Cerebellar nuclear complex (tissue), 1 donor: ENCODE measurements at regions not wholly inside any gene's neighbourhood (a gene's known extent, or its start where the extent isn't known, plus 50 kb on each side); places are given as distances from the start of the nearest gene placed in this dataset.

Source experiments
- DNase-seq, 2 experiments: peaks; one replicate each; lab custom pipeline; 2025; lab: John Stamatoyannopoulos, UW

GRCh38 chr13:40220299-40220935 lies 446.0 kb downstream of the FOXO1 start:
- DNase-seq, result no peak

GRCh38 chr13:40221131-40221459 lies 445.3 kb downstream of the FOXO1 start:
- no peak for DNase-seq

- no peak for DNase-seq
These were observed 444.8 kb downstream of the FOXO1 start for GRCh38 chr13:40221460-40222201.

GRCh38 chr13:40223585-40223984 lies 442.9 kb downstream of the FOXO1 start:
- no peak for DNase-seq

- DNase-seq, result no peak
These were observed 437.9 kb downstream of the FOXO1 start for GRCh38 chr13:40228496-40228895.

- no peak for DNase-seq
These were observed 437.5 kb downstream of the FOXO1 start for GRCh38 chr13:40228990-40229389.

GRCh38 chr13:40230833-40231266 lies 435.6 kb downstream of the FOXO1 start:
- DNase-seq, result no peak

- no peak for DNase-seq
These were observed 435.1 kb downstream of the FOXO1 start for GRCh38 chr13:40231311-40231710.

- DNase-seq, result no peak
These were observed 434.7 kb downstream of the FOXO1 start for GRCh38 chr13:40231751-40232150.

GRCh38 chr13:40232311-40233040 lies 434.0 kb downstream of the FOXO1 start:
- DNase-seq, result no peak

GRCh38 chr13:40233731-40234195 lies 432.7 kb downstream of the FOXO1 start:
- DNase-seq, result no peak

GRCh38 chr13:40235160-40235796 lies 431.2 kb downstream of the FOXO1 start:
- DNase-seq, result no peak

- DNase-seq, result no peak
These were observed 429.8 kb downstream of the FOXO1 start for GRCh38 chr13:40236566-40237168.

GRCh38 chr13:40238761-40239160 lies 427.7 kb downstream of the FOXO1 start:
- DNase-seq, result no peak

GRCh38 chr13:40240293-40240692 lies 426.1 kb downstream of the FOXO1 start:
- no peak for DNase-seq

- no peak for DNase-seq
These were observed 425.2 kb downstream of the FOXO1 start for GRCh38 chr13:40241125-40241798.

GRCh38 chr13:40243047-40243446 lies 423.4 kb downstream of the FOXO1 start:
- no peak for DNase-seq

- no peak for DNase-seq
These were observed 422.5 kb downstream of the FOXO1 start for GRCh38 chr13:40243982-40244381.

- no peak for DNase-seq
These were observed 420.9 kb downstream of the FOXO1 start for GRCh38 chr13:40245567-40245966.

- no peak for DNase-seq
These were observed 418.6 kb downstream of the FOXO1 start for GRCh38 chr13:40247845-40248244.

- no peak for DNase-seq
These were observed 415.0 kb downstream of the FOXO1 start for GRCh38 chr13:40251343-40252032.
